ENCODE measurements at regions not wholly inside any gene's neighbourhood (a gene's known extent, or its start where the extent isn't known, plus 50 kb on each side); places are given as distances from the start of the nearest gene placed in this dataset.

GRCh38 chr18:63054901-63055584 is 264.5 kb downstream of the BCL2 start:
- TF ChIP-seq CTCF (optimal IDR thresholded peaks at IDR 0.05 in 1 of 3, IDR thresholded peaks at IDR 0.05 in 1 of 3, conservative IDR thresholded peaks at IDR 0.05 in 1 of 3; ENCODE audit: extremely low read depth in 1 of 3, insufficient read depth in 2 of 3, low read length in 3 of 3) (no peak), EZH2 (IDR thresholded peaks at IDR 0.05; ENCODE audit: low read length) (no peak)

Data from keratinocyte (primary cell).